ENCODE measurements at regions not wholly inside any gene's neighbourhood (a gene's known extent, or its start where the extent isn't known, plus 50 kb on each side); places are given as distances from the start of the nearest gene placed in this dataset.
A peak's percentile ranks its signal among the peaks of the same experiment; 100 is the strongest.

GRCh38 chr4:129236351-129236750, 140.4 kb downstream of the C4orf33 start:
- Histone ChIP-seq H3K36me3 (ENCODE audit: control insufficient read depth, insufficient read depth, low read length) (no peaks in the 10 kb centered on the region), H3K4me3 (ENCODE audit: low read depth, low read length) (no peak overlapping the region), H3K27me3 (ENCODE audit: control insufficient read depth, insufficient read depth, low read length) (no peaks in the 10 kb centered on the region)
- DNase-seq (ENCODE audit: low read depth) = no peak
- FAIRE-seq = no peak
- TF ChIP-seq, protein P1, sequence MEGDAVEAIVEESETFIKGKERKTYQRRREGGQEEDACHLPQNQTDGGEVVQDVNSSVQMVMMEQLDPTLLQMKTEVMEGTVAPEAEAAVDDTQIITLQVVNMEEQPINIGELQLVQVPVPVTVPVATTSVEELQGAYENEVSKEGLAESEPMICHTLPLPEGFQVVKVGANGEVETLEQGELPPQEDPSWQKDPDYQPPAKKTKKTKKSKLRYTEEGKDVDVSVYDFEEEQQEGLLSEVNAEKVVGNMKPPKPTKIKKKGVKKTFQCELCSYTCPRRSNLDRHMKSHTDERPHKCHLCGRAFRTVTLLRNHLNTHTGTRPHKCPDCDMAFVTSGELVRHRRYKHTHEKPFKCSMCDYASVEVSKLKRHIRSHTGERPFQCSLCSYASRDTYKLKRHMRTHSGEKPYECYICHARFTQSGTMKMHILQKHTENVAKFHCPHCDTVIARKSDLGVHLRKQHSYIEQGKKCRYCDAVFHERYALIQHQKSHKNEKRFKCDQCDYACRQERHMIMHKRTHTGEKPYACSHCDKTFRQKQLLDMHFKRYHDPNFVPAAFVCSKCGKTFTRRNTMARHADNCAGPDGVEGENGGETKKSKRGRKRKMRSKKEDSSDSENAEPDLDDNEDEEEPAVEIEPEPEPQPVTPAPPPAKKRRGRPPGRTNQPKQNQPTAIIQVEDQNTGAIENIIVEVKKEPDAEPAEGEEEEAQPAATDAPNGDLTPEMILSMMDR (IDR thresholded peaks at IDR 0.05; ENCODE audit: insufficient read depth, low read length, severe bottlenecking) = no peak

DNA sequence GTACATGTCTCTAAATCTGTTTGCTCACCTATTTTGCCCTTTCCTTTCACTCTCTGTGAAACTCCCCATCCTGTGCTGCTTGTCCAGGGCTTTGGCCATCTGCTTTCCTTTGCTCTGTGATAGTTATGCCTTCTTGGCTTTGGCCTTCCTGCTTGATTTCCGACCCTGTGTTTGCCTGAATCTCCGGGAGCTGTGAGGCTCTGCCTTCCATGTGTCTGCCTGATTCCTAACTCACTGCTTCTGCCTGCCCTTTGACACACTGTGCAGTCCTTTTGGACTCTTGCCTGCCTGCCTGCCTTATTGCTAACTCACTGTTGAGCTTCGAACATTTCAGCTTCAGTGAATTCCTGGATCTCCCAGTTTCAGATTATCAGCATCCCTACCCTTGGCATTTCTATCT, 143.1 kb downstream of the C4orf33 start:
- FAIRE-seq (peak; percentile 58), DNase-seq (ENCODE audit: low read depth) (no peak)
- TF ChIP-seq, protein P1 (IDR thresholded peaks at IDR 0.05; ENCODE audit: insufficient read depth, low read length, severe bottlenecking) = no peak
- H3K4me3 ChIP-seq (ENCODE audit: low read depth, low read length) = no peak overlapping the region
- H3K27me3 ChIP-seq (ENCODE audit: control insufficient read depth, insufficient read depth, low read length) = no peaks in the 10 kb centered on the region
- no peaks in the 10 kb centered on the region for H3K36me3 ChIP-seq (ENCODE audit: control insufficient read depth, insufficient read depth, low read length)

- FAIRE-seq (no peak), DNase-seq (ENCODE audit: low read depth) (no peak)
- Histone ChIP-seq H3K4me3 (ENCODE audit: low read depth, low read length) (no peak overlapping the region), H3K27me3 (ENCODE audit: control insufficient read depth, insufficient read depth, low read length) (no peaks in the 10 kb centered on the region), H3K36me3 (ENCODE audit: control insufficient read depth, insufficient read depth, low read length) (no peaks in the 10 kb centered on the region)
- TF ChIP-seq, protein P1 (IDR thresholded peaks at IDR 0.05; ENCODE audit: insufficient read depth, low read length, severe bottlenecking) = no peak
These were observed 144.9 kb downstream of the C4orf33 start for GRCh38 chr4:129240816-129241215.

DNA sequence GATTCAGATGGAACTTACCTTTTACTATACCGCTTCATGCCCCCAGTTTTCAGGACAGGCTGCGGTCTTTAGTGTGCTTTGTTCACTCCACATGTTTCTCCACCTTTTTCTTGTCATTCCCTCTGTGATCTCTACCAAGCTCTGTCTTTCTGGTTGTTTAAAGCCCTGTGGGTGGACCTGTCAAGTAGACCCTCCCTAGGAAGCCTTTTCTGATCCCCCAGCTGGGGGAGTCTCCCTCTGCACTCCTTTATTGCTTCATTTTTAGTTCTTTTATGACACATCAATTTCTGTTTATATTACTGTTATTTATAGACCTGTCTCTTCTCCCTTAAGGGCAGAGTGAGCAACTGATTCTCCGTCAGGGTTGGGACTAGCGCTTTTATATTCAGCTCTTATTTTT, 150.2 kb downstream of the C4orf33 start:
- FAIRE-seq (no peak), DNase-seq (ENCODE audit: low read depth) (no peak)
- Histone ChIP-seq H3K36me3 (ENCODE audit: control insufficient read depth, insufficient read depth, low read length) (no peaks in the 10 kb centered on the region), H3K27me3 (ENCODE audit: control insufficient read depth, insufficient read depth, low read length) (no peaks in the 10 kb centered on the region), H3K4me3 (ENCODE audit: low read depth, low read length) (no peak overlapping the region)
- TF ChIP-seq, protein P1 (IDR thresholded peaks at IDR 0.05; ENCODE audit: insufficient read depth, low read length, severe bottlenecking) = no peak

- H3K27me3 ChIP-seq (ENCODE audit: control insufficient read depth, insufficient read depth, low read length) = no peaks in the 10 kb centered on the region
- FAIRE-seq (no peak), DNase-seq (ENCODE audit: low read depth) (no peak)
- TF ChIP-seq, protein P1 (IDR thresholded peaks at IDR 0.05; ENCODE audit: insufficient read depth, low read length, severe bottlenecking) = no peak
- no peak overlapping the region for H3K4me3 ChIP-seq (ENCODE audit: low read depth, low read length)
- no peaks in the 10 kb centered on the region for H3K36me3 ChIP-seq (ENCODE audit: control insufficient read depth, insufficient read depth, low read length)
These were observed 151.0 kb downstream of the C4orf33 start for GRCh38 chr4:129246910-129247461.

GRCh38 chr4:129248621-129249020, 152.7 kb downstream of the C4orf33 start:
- no peak for FAIRE-seq
- Histone ChIP-seq H3K36me3 (ENCODE audit: control insufficient read depth, insufficient read depth, low read length) (no peaks in the 10 kb centered on the region), H3K4me3 (ENCODE audit: low read depth, low read length) (no peak overlapping the region), H3K27me3 (ENCODE audit: control insufficient read depth, insufficient read depth, low read length) (no peaks in the 10 kb centered on the region)
- TF ChIP-seq, protein P1 (IDR thresholded peaks at IDR 0.05; ENCODE audit: insufficient read depth, low read length, severe bottlenecking) = no peak
- DNase-seq (ENCODE audit: low read depth) = no peak
